HUES48 (cell line): ENCODE measurements at regions not wholly inside any gene's neighbourhood (a gene's known extent, or its start where the extent isn't known, plus 50 kb on each side); places are given as distances from the start of the nearest gene placed in this dataset.

ENCODE experiments used
- H3K27ac ChIP-seq: one replicate; pipeline ENCODE4 v1.7.0; 2013; ENCODE audit warnings: low read depth, low read length, inconsistent platforms
- H3K27me3 ChIP-seq: 2 replicates; pipeline ENCODE4 v1.6.1; 2013; ENCODE audit warnings: mild to moderate bottlenecking, low read length; ENCODE audit not compliant: control insufficient read depth, insufficient read depth
- H3K36me3 ChIP-seq: 2 replicates; pipeline ENCODE4 v1.6.1; 2013; ENCODE audit warnings: low read length; ENCODE audit not compliant: control insufficient read depth, insufficient read depth
- H3K4me1 ChIP-seq: 2 replicates; pipeline ENCODE4 v1.6.1; 2013; ENCODE audit warnings: mild to moderate bottlenecking, low read length; ENCODE audit not compliant: control insufficient read depth, insufficient read depth
- H3K4me3 ChIP-seq: 2 replicates; pipeline ENCODE4 v1.5.1; 2013; ENCODE audit warnings: mild to moderate bottlenecking, low read depth, low read length
- H3K9ac ChIP-seq: 2 replicates; pipeline ENCODE4 v1.6.1; 2013; ENCODE audit warnings: mild to moderate bottlenecking, low read depth, low read length, moderate library complexity
- H3K9me3 ChIP-seq: 2 replicates; pipeline ENCODE4 v1.6.1; 2013; ENCODE audit warnings: low read length; ENCODE audit not compliant: control insufficient read depth, insufficient read depth

DNA sequence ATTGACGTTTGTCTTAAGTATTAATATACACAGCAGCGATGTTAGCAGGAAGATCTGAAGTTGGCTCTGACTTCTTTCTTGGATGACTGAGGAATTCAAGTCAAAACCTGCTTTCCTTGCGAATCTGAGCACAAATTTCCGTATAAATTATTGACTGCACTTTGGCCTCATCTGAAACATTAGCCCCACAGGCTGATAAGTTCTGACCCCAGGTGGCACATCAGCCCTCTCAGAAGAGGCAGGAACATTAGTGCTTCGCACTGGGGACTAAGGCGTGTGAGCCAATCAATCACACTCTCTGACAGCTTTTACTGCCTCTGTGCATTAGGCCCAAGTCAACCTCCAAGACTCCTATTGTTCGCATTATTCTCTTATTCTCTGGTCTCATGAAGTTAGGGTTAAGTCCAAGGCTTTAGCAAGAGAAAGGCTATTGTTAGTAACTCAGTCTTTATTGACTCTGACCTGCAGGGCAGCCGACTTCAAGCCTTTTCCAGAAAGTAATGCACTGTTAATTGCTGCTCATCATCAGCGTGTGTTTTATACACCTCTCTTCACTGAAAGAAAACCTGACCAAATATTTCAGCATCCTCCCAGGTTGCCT lies 84.2 kb downstream of the ZNF608 start:
- Histone ChIP-seq H3K9ac (0 out of 2 replicates have a peak overlapping the region, but pooled peaks have one; percentile 21), H3K9me3 (no peaks in the 10 kb centered on the region), H3K4me1 (peaks cover 85% of the 10 kb centered on the region), H3K36me3 (no peaks in the 10 kb centered on the region), H3K27ac (peak overlapping the region; percentile 94), H3K4me3 (no peak overlapping the region; the same call in 1 of the 2 replicates), H3K27me3 (no peaks in the 10 kb centered on the region)

- Histone ChIP-seq H3K4me3 (peak overlapping the region; percentile 33), H3K27me3 (no peaks in the 10 kb centered on the region), H3K9me3 (no peaks in the 10 kb centered on the region), H3K9ac (peak overlapping the region; percentile 27; the same call in 1 of the 2 replicates), H3K36me3 (no peaks in the 10 kb centered on the region), H3K4me1 (peaks cover 80% of the 10 kb centered on the region), H3K27ac (peak overlapping the region; percentile 94)
Measured at GRCh38 chr5:124661317-124662141, 84.9 kb downstream of the ZNF608 start.

- Histone ChIP-seq H3K9ac (no peak overlapping the region), H3K4me3 (peak overlapping the region; percentile 33; the same call in 1 of the 2 replicates), H3K27ac (peak overlapping the region; percentile 94), H3K27me3 (no peaks in the 10 kb centered on the region), H3K4me1 (peaks cover 83% of the 10 kb centered on the region), H3K36me3 (no peaks in the 10 kb centered on the region), H3K9me3 (no peaks in the 10 kb centered on the region)
Measured at GRCh38 chr5:124660229-124661093, 86.0 kb downstream of the ZNF608 start.

DNA sequence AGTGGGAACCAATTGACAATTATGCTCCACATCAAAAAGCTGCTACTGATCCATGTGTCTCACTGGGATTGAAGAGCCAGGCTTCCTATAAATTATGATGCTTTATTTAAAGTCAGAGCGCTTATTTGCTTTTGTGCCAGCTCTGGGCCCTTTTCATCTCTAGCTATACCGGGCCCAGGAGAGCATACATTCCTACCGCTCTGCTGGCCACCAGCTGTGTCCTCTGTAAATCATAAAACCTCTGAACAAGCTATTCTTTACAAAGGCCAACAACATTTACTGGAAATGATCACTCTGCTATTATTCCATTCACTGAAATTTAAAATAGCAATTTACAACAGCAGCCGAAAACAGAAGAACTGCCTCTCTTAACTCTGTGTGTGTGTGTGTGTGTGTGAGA lies 86.6 kb downstream of the ZNF608 start:
- no peaks in the 10 kb centered on the region for H3K36me3 ChIP-seq
- H3K27ac ChIP-seq = peak overlapping the region; percentile 94
- no peak overlapping the region for H3K9ac ChIP-seq
- H3K4me3 ChIP-seq = no peak overlapping the region
- peaks cover 80% of the 10 kb centered on the region for H3K4me1 ChIP-seq
- no peaks in the 10 kb centered on the region for H3K27me3 ChIP-seq
- no peaks in the 10 kb centered on the region for H3K9me3 ChIP-seq

DNA sequence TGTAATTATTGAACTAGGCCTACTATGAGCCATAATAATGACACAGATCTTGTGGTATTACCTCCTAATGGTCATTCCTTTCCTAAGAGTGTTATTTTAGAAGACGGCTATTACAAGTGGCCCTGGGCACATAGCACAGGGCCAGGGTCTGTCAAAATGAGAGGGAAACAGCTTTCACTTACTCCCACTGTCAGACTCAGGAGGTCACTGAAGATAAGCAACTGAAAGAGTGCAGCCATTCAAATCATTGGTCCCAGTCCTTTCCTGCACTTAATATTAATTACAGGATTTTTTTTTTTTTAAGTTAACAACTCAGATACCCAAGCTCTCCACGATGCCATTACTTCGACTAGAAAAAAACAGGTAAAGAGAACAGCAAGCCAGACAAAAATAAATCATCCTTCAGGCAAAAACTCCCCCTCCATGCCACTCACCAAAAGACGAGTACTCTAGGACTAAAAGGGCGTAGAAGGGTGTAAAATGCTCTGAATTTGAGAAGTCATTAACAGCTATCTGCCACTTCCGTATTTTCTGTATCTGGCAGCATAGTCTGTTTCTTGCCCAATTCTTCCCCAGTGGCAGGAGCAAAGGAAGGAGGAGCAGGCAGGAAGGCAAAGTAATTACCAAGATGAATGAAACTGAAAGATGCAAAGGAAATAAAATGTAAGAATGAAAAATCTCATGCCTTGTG lies 87.4 kb downstream of the ZNF608 start:
- Histone ChIP-seq H3K27ac (no peak overlapping the region), H3K4me3 (no peak overlapping the region), H3K36me3 (no peaks in the 10 kb centered on the region), H3K4me1 (peaks cover 73% of the 10 kb centered on the region), H3K27me3 (no peaks in the 10 kb centered on the region), H3K9ac (no peak overlapping the region), H3K9me3 (no peaks in the 10 kb centered on the region)

DNA sequence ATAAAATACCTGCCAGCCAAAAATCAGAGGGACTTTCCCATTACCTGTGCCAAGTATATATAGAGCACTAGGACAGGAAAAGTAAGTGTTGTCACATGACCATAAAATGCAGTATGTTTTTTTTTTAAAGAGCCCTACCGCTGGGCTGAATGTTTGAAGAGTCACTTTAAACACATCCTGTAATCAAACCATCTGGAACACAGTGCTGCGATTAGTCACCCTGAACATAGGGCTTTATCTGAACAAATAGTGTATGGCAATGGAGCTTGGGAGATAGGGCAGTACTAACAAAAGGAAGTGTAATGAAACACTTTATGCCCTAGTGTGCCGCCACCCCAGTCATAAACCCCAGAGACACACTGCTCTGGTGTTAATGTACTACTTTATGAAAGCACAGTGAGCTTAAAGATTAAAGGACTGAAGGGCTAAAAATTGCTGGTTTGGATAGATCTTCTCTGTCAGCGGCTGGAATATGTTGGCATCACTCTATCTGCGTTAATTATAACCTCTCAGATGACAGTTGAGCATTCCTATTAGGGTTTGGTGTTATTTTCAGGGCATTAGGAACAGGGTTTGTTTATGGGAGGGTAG lies 90.4 kb downstream of the ZNF608 start:
- Histone ChIP-seq H3K4me1 (peaks cover 56% of the 10 kb centered on the region), H3K27me3 (no peaks in the 10 kb centered on the region), H3K36me3 (no peaks in the 10 kb centered on the region), H3K27ac (no peak overlapping the region), H3K9ac (no peak overlapping the region), H3K9me3 (no peaks in the 10 kb centered on the region), H3K4me3 (no peak overlapping the region)

- Histone ChIP-seq H3K9ac (no peak overlapping the region), H3K27ac (no peak overlapping the region), H3K27me3 (no peaks in the 10 kb centered on the region), H3K4me3 (no peak overlapping the region), H3K9me3 (no peaks in the 10 kb centered on the region), H3K36me3 (no peaks in the 10 kb centered on the region), H3K4me1 (peaks cover 56% of the 10 kb centered on the region)
Measured at GRCh38 chr5:124655251-124655917, 91.1 kb downstream of the ZNF608 start.

- peaks cover 1% of the 10 kb centered on the region; the same call in 1 of the 2 replicates for H3K36me3 ChIP-seq
- no peaks in the 10 kb centered on the region for H3K9me3 ChIP-seq
- peaks cover 56% of the 10 kb centered on the region for H3K4me1 ChIP-seq
- no peak overlapping the region for H3K27ac ChIP-seq
- no peak overlapping the region for H3K4me3 ChIP-seq
- H3K27me3 ChIP-seq = no peaks in the 10 kb centered on the region
- H3K9ac ChIP-seq = no peak overlapping the region
Measured at GRCh38 chr5:124654418-124654817, 92.0 kb downstream of the ZNF608 start.

- Histone ChIP-seq H3K4me3 (no peak overlapping the region), H3K4me1 (peaks cover 51% of the 10 kb centered on the region), H3K27me3 (no peaks in the 10 kb centered on the region), H3K36me3 (peaks cover 5% of the 10 kb centered on the region), H3K9me3 (no peaks in the 10 kb centered on the region), H3K9ac (no peak overlapping the region), H3K27ac (no peak overlapping the region)
Measured at GRCh38 chr5:124653666-124654065, 92.8 kb downstream of the ZNF608 start.
